K562 (cell line): ENCODE measurements at regions not wholly inside any gene's neighbourhood (a gene's known extent, or its start where the extent isn't known, plus 50 kb on each side); places are given as distances from the start of the nearest gene placed in this dataset.

Source experiments
- POLR2AphosphoS5 ChIP-seq: IDR thresholded peaks from 2 replicates; pipeline ENCODE4 v1.6.1; 2011; ENCODE audit warnings: mild to moderate bottlenecking, low read depth, low read length, moderate library complexity; ENCODE audit not compliant: control insufficient read depth, insufficient read depth
- TF ChIP-seq, protein P1 (sequence below), 2 experiments: fragments of 450-650 bp in 1 of 2; sonication (generic) in 1 of 2; formaldehyde crosslinking in 1 of 2; IDR thresholded peaks in 1 of 2; conservative IDR thresholded peaks in 1 of 2; 2 replicates each; pipeline versions ENCODE4 v1.6.1 to v1.8.1; 2016 to 2023; ENCODE audit warnings: mild to moderate bottlenecking in 2 of 2, moderate library complexity in 2 of 2, inconsistent platforms in 1 of 2, missing genetic modification reagents in 1 of 2

- no peak for TF ChIP-seq POLR2AphosphoS5
- TF ChIP-seq, protein P1, sequence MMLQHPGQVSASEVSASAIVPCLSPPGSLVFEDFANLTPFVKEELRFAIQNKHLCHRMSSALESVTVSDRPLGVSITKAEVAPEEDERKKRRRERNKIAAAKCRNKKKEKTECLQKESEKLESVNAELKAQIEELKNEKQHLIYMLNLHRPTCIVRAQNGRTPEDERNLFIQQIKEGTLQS (IDR thresholded peaks at IDR 0.05) = no peak
- TF ChIP-seq, protein P1 (CRISPR knock-in tag; conservative IDR thresholded peaks at IDR 0.05) = no peak
These were observed 428.6 kb upstream of the TLE4 start for GRCh38 chr9:79143211-79143610.
